Fibroblast of lung (primary cell): ENCODE measurements at regions not wholly inside any gene's neighbourhood (a gene's known extent, or its start where the extent isn't known, plus 50 kb on each side); places are given as distances from the start of the nearest gene placed in this dataset.

Experiments used
- CTCF ChIP-seq, 2 donors: IDR thresholded peaks in 1 of 2; conservative IDR thresholded peaks in 1 of 2; 1 replicate in 1 of 2; 2 replicates in 1 of 2; pipeline ENCODE4 v1.5.1; 2011 to 2012; ENCODE audit warnings: low read length in 2 of 2, control low read depth in 1 of 2, inconsistent platforms in 1 of 2, low read depth in 1 of 2, mild to moderate bottlenecking in 1 of 2
- EZH2 ChIP-seq: IDR thresholded peaks from 2 replicates; pipeline ENCODE4 v1.5.1; 2012; ENCODE audit warnings: low read length, control low read depth, mild to moderate bottlenecking; ENCODE audit errors: missing control alignments

GRCh38 chr6:15966000-15966520 is 162.8 kb upstream of the MYLIP start:
- TF ChIP-seq CTCF (conservative IDR thresholded peaks at IDR 0.05 in 1 of 2, IDR thresholded peaks at IDR 0.05 in 1 of 2; ENCODE audit: low read depth in 1 of 2, low read length in 2 of 2), result no peak
- TF ChIP-seq EZH2, result no peak
